HepG2 (cell line): ENCODE measurements at regions not wholly inside any gene's neighbourhood (a gene's known extent, or its start where the extent isn't known, plus 50 kb on each side); places are given as distances from the start of the nearest gene placed in this dataset.
"Not testable (repeated sequence)": the region's sequence is repeated elsewhere in the genome, so short reads cannot be mapped to it uniquely, and the experiment has no call there.

Experiments
- AHR ChIP-seq: IDR thresholded peaks from 2 replicates; pipeline ENCODE4 v1.6.1; 2018; ENCODE audit warnings: missing genetic modification reagents, missing compliant biosample characterization
- ATF6 ChIP-seq: sonication (generic); formaldehyde crosslinking; conservative IDR thresholded peaks from 2 replicates; pipeline ENCODE4 v1.4.0; 2020; ENCODE audit warnings: missing genetic modification reagents
- CREB1 ChIP-seq, 2 experiments: fragments of 450-650 bp in 1 of 2; IDR thresholded peaks; 2 replicates each; pipeline ENCODE4 v1.6.1; 2016 to 2017; ENCODE audit warnings: control low read depth in 1 of 2, mild to moderate bottlenecking in 1 of 2, missing compliant biosample characterization in 1 of 2, missing genetic modification characterization in 1 of 2
- EZH2 ChIP-seq: conservative IDR thresholded peaks from 2 replicates; pipeline ENCODE4 v1.6.1; 2012; ENCODE audit warnings: mild to moderate bottlenecking, low read depth, low read length, moderate library complexity
- GRHL1 ChIP-seq: sonication (generic); formaldehyde crosslinking; conservative IDR thresholded peaks from 2 replicates; pipeline ENCODE4 v1.8.0; 2022; ENCODE audit warnings: missing genetic modification reagents
- HCFC1 ChIP-seq: fragments of 150-350 bp; IDR thresholded peaks from 2 replicates; pipeline ENCODE4 v1.6.1; 2014; ENCODE audit warnings: low read depth, low read length
- IRF2 ChIP-seq: IDR thresholded peaks from 2 replicates; pipeline ENCODE4 v1.6.1; 2018; ENCODE audit warnings: missing genetic modification reagents, missing compliant biosample characterization
- SMC3 ChIP-seq: IDR thresholded peaks from 2 replicates; pipeline ENCODE4 v1.6.1; 2011; ENCODE audit warnings: low read length, improper control_type of control experiment
- TAF1 ChIP-seq: sonication (generic); formaldehyde crosslinking; IDR thresholded peaks from 2 replicates; pipeline ENCODE4 v1.4.0; 2020; ENCODE audit warnings: missing genetic modification reagents
- USF2 ChIP-seq, 2 experiments: sonication (generic) in 1 of 2; formaldehyde crosslinking in 1 of 2; IDR thresholded peaks; 2 replicates each; pipeline versions ENCODE4 v1.5.1 to v1.6.1; 2011 to 2020; ENCODE audit warnings: borderline replicate concordance in 1 of 2, low read depth in 1 of 2, low read length in 1 of 2, mild to moderate bottlenecking in 1 of 2, missing genetic modification reagents in 1 of 2, moderate library complexity in 1 of 2
- ZBTB8A ChIP-seq: sonication (generic); formaldehyde crosslinking; IDR thresholded peaks from 2 replicates; pipeline ENCODE4 v1.4.0; 2020; ENCODE audit warnings: mild to moderate bottlenecking, low read depth, missing genetic modification reagents, borderline replicate concordance
- ZNF138 ChIP-seq: sonication (generic); formaldehyde crosslinking; IDR thresholded peaks from 2 replicates; pipeline ENCODE4 v1.5.0; 2020; ENCODE audit warnings: mild to moderate bottlenecking, low read depth, missing genetic modification reagents
- ZNF24 ChIP-seq: fragments of 450-650 bp; IDR thresholded peaks from 2 replicates; pipeline ENCODE4 v1.6.1; 2017; ENCODE audit warnings: antibody characterized with exemption, mild to moderate bottlenecking
- ZNF850 ChIP-seq: sonication (generic); formaldehyde crosslinking; conservative IDR thresholded peaks from 2 replicates; pipeline ENCODE4 v1.9.0; 2021; ENCODE audit warnings: mild to moderate bottlenecking, missing genetic modification reagents

GRCh38 chr2:89762461-89763253, 1071.2 kb downstream of the RPIA start:
- TF ChIP-seq AHR (CRISPR knock-in tag); GRHL1 (CRISPR knock-in tag); SMC3; ATF6 (CRISPR knock-in tag); HCFC1; ZBTB8A (CRISPR knock-in tag); TAF1 (CRISPR knock-in tag); ZNF850 (CRISPR knock-in tag); ZNF24; USF2 (IDR thresholded peaks at IDR 0.05; ENCODE audit: low read depth, low read length); USF2 (CRISPR knock-in tag; IDR thresholded peaks at IDR 0.05; ENCODE audit: borderline replicate concordance); ZNF138 (CRISPR knock-in tag); IRF2 (CRISPR knock-in tag); CREB1 (IDR thresholded peaks at IDR 0.05); CREB1 (CRISPR knock-in tag; IDR thresholded peaks at IDR 0.05); EZH2: not testable (repeated sequence)
